OCI-LY7 (cell line): ENCODE measurements at regions not wholly inside any gene's neighbourhood (a gene's known extent, or its start where the extent isn't known, plus 50 kb on each side); places are given as distances from the start of the nearest gene placed in this dataset.

ENCODE experiments used
- BruUV-seq: library from RNA; stranded (reverse); fragments of 400-500 nt; replicated peaks from 2 replicates; lab custom pipeline; 2021; lab: Mats Ljungman, UMichigan
- CTCF ChIA-PET: fragments of 300-600 bp; sonication (Branson Sonifier 250); formaldehyde crosslinking; loops from one replicate; lab custom pipeline; 2022; ENCODE audit warnings: antibody characterized with exemption; ENCODE audit not compliant: unreplicated experiment; lab: Charles Lee
- POLR2A ChIA-PET: fragments of 300-600 bp; sonication (Branson Sonifier 250); formaldehyde crosslinking; loops from one replicate; lab custom pipeline; 2022; ENCODE audit warnings: antibody characterized with exemption; lab: Charles Lee
- DNase-seq: peaks from one replicate; pipeline ENCODE4 v3.0.0-alpha.2; 2015; ENCODE audit warnings: low spot score
- H2AFZ ChIP-seq: fragments of 200-600 bp; sonication (generic), shearing (Covaris generic); 2 replicates; pipeline ENCODE4 v1.6.1; 2014; ENCODE audit warnings: mild to moderate bottlenecking, antibody characterized with exemption, low read length, moderate library complexity
- H3K27ac ChIP-seq: fragments of 200-600 bp; sonication (generic); 2 replicates; pipeline ENCODE4 v1.5.1; 2014; ENCODE audit warnings: mixed run types, low read depth, mild to moderate bottlenecking, moderate library complexity, low read length, inconsistent platforms; ENCODE audit not compliant: poor library complexity, severe bottlenecking
- H3K36me3 ChIP-seq: fragments of 200-600 bp; sonication (generic); 2 replicates; pipeline ENCODE4 v1.6.1; 2014; ENCODE audit warnings: mild to moderate bottlenecking, antibody characterized with exemption, low read length, moderate library complexity, mixed read lengths; ENCODE audit not compliant: insufficient read depth
- H3K4me1 ChIP-seq: fragments of 200-600 bp; sonication (generic); 2 replicates; pipeline ENCODE4 v1.5.1; 2014; ENCODE audit warnings: mild to moderate bottlenecking, low read length; ENCODE audit not compliant: insufficient read depth, poor library complexity, severe bottlenecking
- H3K4me2 ChIP-seq: fragments of 200-600 bp; sonication (generic); 2 replicates; pipeline ENCODE4 v1.6.1; 2014; ENCODE audit warnings: mild to moderate bottlenecking, low read length
- H3K4me3 ChIP-seq: fragments of 200-600 bp; sonication (generic); 2 replicates; pipeline ENCODE4 v1.5.1; 2014; ENCODE audit warnings: mild to moderate bottlenecking, low read depth, low read length; ENCODE audit not compliant: poor library complexity, severe bottlenecking
- H3K79me2 ChIP-seq: fragments of 200-600 bp; sonication (generic); 2 replicates; pipeline ENCODE4 v1.6.1; 2016; ENCODE audit warnings: low read depth, mild to moderate bottlenecking, low read length, moderate library complexity, mixed read lengths; ENCODE audit not compliant: insufficient read depth
- H3K9me2 ChIP-seq: fragments of 200-600 bp; sonication (generic); 2 replicates; pipeline ENCODE4 v1.6.1; 2016; ENCODE audit warnings: mild to moderate bottlenecking, low read length, mixed read lengths; ENCODE audit not compliant: insufficient read depth
- H3K9me3 ChIP-seq: fragments of 200-600 bp; sonication (generic); 2 replicates; pipeline ENCODE4 v1.6.1; 2014; ENCODE audit warnings: mild to moderate bottlenecking, mixed run types, low read length, mixed read lengths
- H4K20me1 ChIP-seq: fragments of 200-600 bp; sonication (generic); 2 replicates; pipeline ENCODE4 v1.6.1; 2014; ENCODE audit warnings: mild to moderate bottlenecking, antibody characterized with exemption, low read length, moderate library complexity, mixed read lengths; ENCODE audit not compliant: insufficient read depth
- CTCF ChIP-seq: fragments of 200-600 bp; sonication (generic); conservative IDR thresholded peaks from 2 replicates; pipeline ENCODE4 v1.5.1; 2014; ENCODE audit warnings: mild to moderate bottlenecking, antibody characterized with exemption, low read length, moderate library complexity, mixed read lengths
- EZH2phosphoT487 ChIP-seq: fragments of 200-600 bp; sonication (generic); IDR thresholded peaks from 2 replicates; pipeline ENCODE4 v1.6.1; 2018; ENCODE audit warnings: low read depth, borderline replicate concordance, mild to moderate bottlenecking, mixed run types, antibody characterized with exemption, low read length, moderate library complexity, mixed read lengths
- intact Hi-C: fragments of 100-400 bp; cut with micrococcal nuclease; formaldehyde crosslinking; loops from one replicate; pipeline ENCODE4 v1.10.0; 2022; ENCODE audit not compliant: unreplicated experiment

- H3K4me1 ChIP-seq: no peaks in the 10 kb centered on the region
- no peak for TF ChIP-seq CTCF
- TF ChIP-seq EZH2phosphoT487: no peak
- no peak for DNase-seq
- intact Hi-C loops: no loop called here
- H3K27ac ChIP-seq: no peak overlapping the region
- BruUV-seq: no TSS peak
- no peaks in the 10 kb centered on the region for H3K79me2 ChIP-seq
- H3K4me2 ChIP-seq: no peak overlapping the region
- no peak overlapping the region for H3K4me3 ChIP-seq
- H3K9me3 ChIP-seq: no peaks in the 10 kb centered on the region
- H2AFZ ChIP-seq: no peak overlapping the region
- H3K9me2 ChIP-seq: no peaks in the 10 kb centered on the region
- CTCF ChIA-PET: no interaction called here
- H4K20me1 ChIP-seq: no peaks in the 10 kb centered on the region
- H3K36me3 ChIP-seq: no peaks in the 10 kb centered on the region
- POLR2A ChIA-PET: no interaction called here
Measured at GRCh38 chr7:35336444-35336843, 82.5 kb upstream of the TBX20 start.

- Histone ChIP-seq H3K4me2 (no peak overlapping the region), H3K9me2 (no peaks in the 10 kb centered on the region), H4K20me1 (no peaks in the 10 kb centered on the region), H3K27ac (no peak overlapping the region), H3K4me3 (no peak overlapping the region), H3K9me3 (no peaks in the 10 kb centered on the region), H3K36me3 (no peaks in the 10 kb centered on the region), H3K79me2 (no peaks in the 10 kb centered on the region), H3K4me1 (no peaks in the 10 kb centered on the region), H2AFZ (no peak overlapping the region)
- intact Hi-C loops: no loop called here
- no peak for DNase-seq
- TF ChIP-seq EZH2phosphoT487 (no peak), CTCF (no peak)
- no TSS peak for BruUV-seq
- CTCF ChIA-PET: no interaction called here
- POLR2A ChIA-PET: no interaction called here
Measured at GRCh38 chr7:35334506-35334905, 80.6 kb upstream of the TBX20 start.

- no peaks in the 10 kb centered on the region for H3K79me2 ChIP-seq
- H4K20me1 ChIP-seq: no peaks in the 10 kb centered on the region
- H2AFZ ChIP-seq: no peak overlapping the region
- H3K9me3 ChIP-seq: no peaks in the 10 kb centered on the region
- intact Hi-C loops: no loop called here
- H3K4me2 ChIP-seq: no peak overlapping the region
- no peak overlapping the region for H3K4me3 ChIP-seq
- TF ChIP-seq EZH2phosphoT487: no peak
- no peak for TF ChIP-seq CTCF
- POLR2A ChIA-PET: no interaction called here
- H3K27ac ChIP-seq: no peak overlapping the region
- H3K36me3 ChIP-seq: no peaks in the 10 kb centered on the region
- H3K9me2 ChIP-seq: no peaks in the 10 kb centered on the region
- no peak for DNase-seq
- BruUV-seq: no TSS peak
- CTCF ChIA-PET: no interaction called here
- no peaks in the 10 kb centered on the region for H3K4me1 ChIP-seq
Measured at GRCh38 chr7:35333265-35333664, 79.4 kb upstream of the TBX20 start.
